Midbrain (tissue), 1 donor: ENCODE measurements at regions not wholly inside any gene's neighbourhood (a gene's known extent, or its start where the extent isn't known, plus 50 kb on each side); places are given as distances from the start of the nearest gene placed in this dataset.
A peak's percentile ranks its signal among the peaks of the same experiment; 100 is the strongest.

Experiments used
- DNase-seq: peaks from one replicate; lab custom pipeline; 2025; lab: John Stamatoyannopoulos, UW

DNA sequence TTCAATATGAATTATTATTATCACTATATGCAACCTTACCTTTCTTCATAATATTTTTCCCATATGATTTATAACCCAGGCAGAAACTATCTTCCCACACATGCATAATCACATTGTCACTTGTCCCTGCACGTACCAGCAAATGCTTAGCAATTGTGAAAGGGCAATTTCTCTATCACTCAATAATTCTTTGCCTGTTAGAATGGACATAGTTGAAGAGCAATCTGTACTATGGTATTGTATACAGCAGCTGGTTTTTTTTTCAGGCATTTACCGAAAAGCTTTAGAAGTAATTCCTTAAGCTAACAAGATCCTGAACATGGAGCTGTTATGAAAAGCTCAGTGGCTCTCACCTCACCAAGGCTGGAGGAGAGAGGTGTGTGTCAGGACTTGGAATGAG is 999.5 kb downstream of the TUSC7 start:
- DNase-seq = no peak

DNA sequence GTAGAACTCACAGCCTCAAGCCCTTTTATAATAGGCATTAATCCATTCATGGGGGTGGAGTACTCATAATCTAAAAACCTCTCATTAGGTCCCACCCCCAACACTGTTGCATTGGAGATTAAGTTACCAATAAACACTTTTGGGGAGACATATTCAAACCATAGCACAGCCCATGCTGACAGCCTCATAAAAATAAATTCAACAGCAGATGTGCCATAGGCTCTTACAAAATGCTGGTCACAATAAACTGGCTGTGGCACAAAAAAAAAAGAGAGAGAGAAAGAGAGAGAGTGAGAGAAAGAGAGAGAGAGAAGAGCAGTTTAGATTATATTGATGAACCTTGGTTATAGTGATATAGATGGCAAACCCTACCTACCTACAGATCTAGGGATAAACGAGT is 1000.9 kb downstream of the TUSC7 start:
- no peak for DNase-seq

DNA sequence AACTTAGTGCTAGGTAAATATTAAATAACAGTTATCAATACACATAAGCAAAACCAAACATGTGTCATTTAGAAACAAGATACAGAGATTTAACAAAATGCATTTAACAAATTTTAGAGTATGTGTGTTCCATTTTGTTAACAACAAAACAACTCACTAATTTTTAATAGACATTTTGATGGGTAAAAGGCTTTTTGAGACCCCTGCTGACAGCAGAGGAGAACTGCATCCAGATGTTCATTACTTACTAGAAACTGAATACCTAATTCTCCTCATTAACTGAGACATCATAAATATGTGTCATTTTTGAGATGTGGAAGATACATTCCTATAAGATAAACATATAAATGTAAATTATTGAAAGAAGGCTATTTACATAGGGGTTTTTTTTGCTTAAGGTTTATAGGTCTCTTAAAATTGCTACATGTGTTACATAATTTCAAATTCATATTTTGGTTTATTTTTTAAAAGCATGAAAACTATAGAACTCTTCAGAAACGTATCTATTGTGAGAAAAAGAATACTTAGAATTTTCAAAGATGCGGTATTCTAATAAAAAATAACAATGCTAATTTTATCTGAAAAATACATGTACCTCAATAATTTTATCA is 1009.8 kb downstream of the TUSC7 start:
- DNase-seq = no peak

DNA sequence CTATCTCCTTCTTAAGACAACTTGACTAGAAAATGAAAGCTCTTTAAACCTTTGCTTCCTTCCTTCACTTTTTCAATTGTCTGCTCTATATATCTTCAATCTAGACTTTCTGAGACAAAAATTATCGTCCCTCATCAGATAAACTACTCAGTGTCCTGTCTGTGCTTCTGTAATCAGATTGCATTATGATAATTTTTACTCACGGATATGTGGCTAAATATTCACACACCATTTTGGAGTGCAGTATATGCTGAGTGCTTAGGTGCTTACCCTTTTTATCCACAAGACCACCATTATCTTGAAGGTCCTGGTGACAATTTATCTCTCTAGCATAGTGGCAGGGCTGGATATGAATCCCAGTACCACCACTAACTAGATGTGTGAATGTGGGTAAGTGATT is 1012.3 kb downstream of the TUSC7 start:
- DNase-seq = no peak

DNA sequence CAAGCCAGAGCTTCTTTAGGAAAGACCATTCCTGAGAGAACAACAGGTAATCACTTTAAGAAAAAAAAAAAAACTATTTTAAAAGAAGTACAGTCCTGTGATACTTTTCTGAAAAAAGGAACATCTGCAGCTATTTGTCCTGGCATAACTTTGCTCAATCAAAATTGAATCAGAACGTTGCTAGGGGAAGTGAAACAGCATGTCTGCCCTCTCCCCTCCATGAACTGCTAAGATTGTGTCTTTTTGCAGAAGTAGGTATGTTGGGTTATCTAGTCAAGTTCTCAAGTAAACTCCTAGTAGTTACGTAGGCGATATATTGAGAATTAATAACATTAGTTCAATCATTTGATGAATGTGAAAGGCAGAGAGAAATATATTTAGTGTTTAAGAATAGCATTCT is 1013.3 kb downstream of the TUSC7 start:
- DNase-seq = no peak

- no peak for DNase-seq
Observed at GRCh38 chr3:117723825-117724224, 1014.2 kb downstream of the TUSC7 start.

DNA sequence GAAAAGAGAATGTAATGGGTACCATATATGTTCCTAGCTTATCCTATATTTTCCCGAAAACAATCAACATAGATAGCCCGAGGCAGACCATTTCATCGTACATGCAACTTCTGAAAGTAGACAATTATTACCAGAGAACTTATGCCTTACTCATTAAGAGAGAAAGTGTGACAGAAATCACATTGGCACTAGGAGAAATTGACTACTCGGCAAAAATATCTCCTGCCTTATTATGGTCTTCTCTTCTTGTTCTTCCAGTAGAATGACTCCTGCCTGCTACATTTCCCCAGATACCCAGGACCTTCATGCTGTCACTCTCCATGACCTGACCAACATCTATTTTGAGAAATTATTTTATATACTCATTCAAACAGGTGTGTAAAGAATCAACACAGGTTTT is 1015.7 kb downstream of the TUSC7 start:
- DNase-seq = no peak

GRCh38 chr3:117726776-117727175 is 1017.2 kb downstream of the TUSC7 start:
- no peak for DNase-seq

DNA sequence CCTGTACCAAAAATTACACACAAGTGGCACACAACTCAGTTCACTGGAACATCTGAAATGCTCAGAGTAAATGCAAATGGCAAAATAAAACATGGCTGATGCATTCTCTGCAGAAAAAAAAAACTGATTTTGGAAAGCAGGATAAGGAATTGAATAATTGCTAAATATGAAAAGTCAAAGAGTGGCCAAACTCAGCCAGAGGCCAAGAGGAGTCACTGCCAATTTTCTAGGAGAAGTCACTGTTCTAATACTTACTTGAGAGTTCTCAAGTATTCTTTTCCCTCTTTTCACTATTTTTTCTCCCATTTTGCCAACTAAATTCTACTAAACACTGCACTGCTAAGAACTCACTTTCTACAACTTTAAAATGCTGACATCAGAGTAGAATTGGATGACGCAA is 1018.6 kb downstream of the TUSC7 start:
- DNase-seq = no peak

DNA sequence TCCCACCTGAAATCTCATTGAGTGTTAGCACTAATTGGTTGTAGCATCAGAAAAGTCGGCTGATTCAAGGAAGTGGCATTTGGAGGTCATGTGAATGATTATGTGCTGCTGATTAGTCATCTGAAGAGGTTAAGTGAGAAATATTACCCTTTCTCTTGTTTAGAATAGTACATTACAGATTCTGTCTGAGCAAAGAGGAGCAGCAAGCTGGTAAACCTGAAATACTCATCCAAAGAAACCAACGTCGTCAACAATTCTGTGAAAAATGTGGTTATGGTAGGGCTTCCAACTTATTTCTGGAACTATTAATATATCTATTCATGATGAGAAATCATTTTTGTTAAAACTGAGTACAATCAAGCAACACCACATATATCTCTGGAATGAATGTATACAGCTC is 1024.9 kb downstream of the TUSC7 start:
- no peak for DNase-seq

DNA sequence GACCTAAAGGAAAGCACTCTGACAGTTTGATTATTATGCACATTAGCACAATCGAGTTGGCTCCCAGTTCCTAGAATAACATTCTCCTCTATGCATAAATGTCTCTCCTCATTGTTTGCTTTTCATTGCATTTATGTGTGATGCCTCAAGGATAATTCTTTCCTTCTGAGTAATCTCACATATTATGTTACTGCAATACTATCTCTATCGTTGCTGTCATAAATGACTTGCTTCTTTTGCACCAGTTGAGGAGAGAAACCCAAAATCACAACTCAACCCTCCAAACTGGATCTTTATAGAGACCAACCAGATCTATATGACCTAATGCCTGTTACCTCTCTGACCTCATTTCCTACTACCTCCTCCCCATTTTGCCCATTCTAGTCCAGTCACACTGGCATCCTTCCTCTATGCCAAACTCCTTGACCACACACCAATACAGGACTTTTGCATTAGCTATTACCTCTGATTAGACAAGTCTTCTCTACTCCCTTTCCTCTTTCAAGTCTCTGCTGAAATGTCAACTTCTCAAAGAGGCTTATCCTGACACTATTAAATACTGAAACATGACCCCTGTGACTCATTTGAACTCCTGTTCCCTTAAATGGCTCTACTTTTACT is 1026.0 kb downstream of the TUSC7 start:
- no peak for DNase-seq

GRCh38 chr3:117736846-117737245 is 1027.3 kb downstream of the TUSC7 start:
- DNase-seq = no peak

GRCh38 chr3:117743993-117744392 is 1034.4 kb downstream of the TUSC7 start:
- DNase-seq = no peak

GRCh38 chr3:117744935-117745334 is 1035.4 kb downstream of the TUSC7 start:
- no peak for DNase-seq

- no peak for DNase-seq
Observed at GRCh38 chr3:117745516-117745915, 1035.9 kb downstream of the TUSC7 start.

DNA sequence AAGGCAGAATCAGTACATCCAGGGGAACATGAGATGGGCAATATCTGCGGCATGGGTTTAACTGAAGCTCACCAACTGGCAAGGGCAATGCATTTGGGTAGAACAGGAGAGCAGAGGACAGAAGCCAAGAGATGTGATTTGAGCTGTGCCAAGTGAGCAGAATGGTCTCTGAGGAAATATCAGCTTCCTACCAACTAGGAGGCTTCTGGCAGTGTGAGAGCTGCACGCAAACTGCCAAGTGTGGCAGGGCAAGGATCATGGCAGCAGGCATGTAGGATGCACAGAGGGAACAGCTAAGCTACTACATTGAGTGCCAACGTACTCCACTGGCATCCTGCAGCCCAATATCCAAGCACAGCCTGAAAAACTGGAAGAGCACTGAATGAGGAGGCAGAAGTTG is 1036.5 kb downstream of the TUSC7 start:
- no peak for DNase-seq

- no peak for DNase-seq
Observed at GRCh38 chr3:117748131-117748530, 1038.6 kb downstream of the TUSC7 start.

DNA sequence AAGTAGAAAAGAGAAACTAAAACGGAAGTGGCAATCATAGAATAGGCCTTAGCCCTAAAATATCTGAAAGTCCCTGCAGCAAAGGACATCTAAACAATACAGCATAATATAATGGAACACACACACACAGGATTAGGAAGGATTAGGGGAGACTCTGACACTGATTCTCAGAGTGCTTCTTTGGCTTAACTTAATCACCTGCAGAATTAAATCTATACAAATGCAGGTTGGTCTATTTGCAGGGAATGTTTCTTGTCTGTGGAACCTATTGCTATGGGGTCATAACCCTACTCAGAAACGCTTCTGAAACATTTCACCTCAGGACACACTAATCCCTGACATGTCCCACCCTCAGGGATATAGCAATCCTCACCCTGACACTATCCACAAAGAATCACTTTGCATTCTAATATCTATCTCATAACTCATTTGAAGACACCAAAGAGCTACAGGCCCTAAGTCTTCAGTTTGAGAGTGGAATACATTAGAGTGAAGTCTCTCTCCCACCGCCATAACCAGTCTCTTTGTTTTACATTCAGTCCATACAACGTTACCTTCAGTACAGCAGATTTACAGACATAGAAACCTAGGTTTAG is 1041.2 kb downstream of the TUSC7 start:
- no peak for DNase-seq

DNA sequence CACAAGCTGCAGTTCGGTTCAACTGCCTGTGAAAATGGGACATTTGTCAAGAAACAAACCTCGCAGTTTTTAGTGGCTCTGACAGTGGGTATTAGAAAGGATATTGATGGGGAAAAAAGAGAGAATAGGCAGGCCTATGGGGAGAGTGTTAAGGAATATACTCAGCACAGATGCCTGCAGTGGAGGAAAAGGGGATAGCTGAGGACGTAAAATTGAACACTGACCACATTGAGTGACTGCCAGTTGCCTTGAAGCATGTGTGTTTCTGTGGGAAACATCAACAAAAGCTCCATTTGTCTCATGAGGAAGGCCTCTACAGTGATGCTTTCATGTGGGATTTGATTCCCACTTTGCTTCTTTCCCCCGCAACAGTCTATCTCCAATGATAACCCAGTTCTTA is 1042.1 kb downstream of the TUSC7 start:
- peak; percentile 70 for DNase-seq

- no peak for DNase-seq
Observed at GRCh38 chr3:117752984-117753717, 1043.6 kb downstream of the TUSC7 start.

DNA sequence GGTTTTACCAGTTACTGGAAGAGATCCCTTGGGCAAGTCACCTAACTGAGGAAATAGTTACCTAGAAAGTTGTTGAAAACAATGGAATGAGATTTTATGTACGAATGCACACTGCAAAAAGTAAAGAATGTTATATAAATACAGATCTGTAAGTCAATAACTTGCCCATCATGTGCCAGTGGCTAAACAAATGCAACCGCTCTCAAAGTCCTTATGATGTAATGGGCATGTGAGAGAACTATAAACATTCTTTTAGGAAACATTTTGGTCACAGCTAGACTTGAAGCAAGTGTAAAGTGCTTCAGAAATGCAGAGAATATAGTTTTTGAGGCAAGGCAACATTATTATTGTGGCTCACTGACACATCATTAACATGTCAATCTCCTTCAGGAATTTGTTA is 1044.5 kb downstream of the TUSC7 start:
- no peak for DNase-seq

DNA sequence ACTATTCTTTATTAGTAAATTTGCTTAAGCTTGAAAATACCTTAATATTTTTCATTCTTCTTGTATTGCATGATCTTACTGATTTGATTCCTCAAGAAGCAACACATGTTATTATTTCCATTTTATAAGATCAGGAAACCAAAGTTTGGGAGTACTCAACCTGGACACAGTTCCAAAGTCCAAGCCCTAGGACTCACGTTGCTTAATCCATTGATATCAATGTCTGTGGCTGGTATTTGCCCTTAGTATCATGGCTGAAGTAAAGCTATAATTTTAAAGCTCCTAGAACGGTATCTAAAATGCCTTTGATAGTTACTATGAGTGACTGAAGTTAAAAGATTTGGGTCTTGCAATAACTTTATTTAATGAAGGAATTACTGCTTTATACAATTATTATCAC is 1045.3 kb downstream of the TUSC7 start:
- DNase-seq = no peak

DNA sequence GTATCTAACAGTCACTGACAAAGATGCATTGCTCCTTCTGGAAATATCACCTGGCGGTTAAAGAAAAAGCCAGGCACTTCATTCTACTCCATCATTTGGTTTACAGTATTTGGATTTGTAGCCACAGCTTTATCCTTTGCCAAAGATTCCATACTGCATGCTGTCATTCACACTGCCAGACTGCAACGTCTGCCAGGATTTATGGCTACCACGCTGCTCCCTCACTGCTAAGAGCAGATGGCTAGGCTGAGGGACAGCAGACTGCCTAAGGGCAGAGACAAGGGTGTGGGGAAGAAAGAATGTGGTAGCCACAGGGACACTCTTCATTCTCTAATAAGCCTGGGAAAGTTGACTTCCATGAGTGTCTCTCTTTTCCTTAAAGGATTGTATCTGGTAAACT is 1047.0 kb downstream of the TUSC7 start:
- no peak for DNase-seq
